ENCODE measurements at regions not wholly inside any gene's neighbourhood (a gene's known extent, or its start where the extent isn't known, plus 50 kb on each side); places are given as distances from the start of the nearest gene placed in this dataset.
A peak's percentile ranks its signal among the peaks of the same experiment; 100 is the strongest.
"Not testable (repeated sequence)": the region's sequence is repeated elsewhere in the genome, so short reads cannot be mapped to it uniquely, and the experiment has no call there.

GRCh38 chr3:159872374-159873109 is 116.1 kb upstream of the IL12A start:
- DNase-seq (ENCODE audit: low spot score): no peak

- DNase-seq (ENCODE audit: low spot score): no peak
Measured at GRCh38 chr3:159875116-159875515, 113.5 kb upstream of the IL12A start.

DNA sequence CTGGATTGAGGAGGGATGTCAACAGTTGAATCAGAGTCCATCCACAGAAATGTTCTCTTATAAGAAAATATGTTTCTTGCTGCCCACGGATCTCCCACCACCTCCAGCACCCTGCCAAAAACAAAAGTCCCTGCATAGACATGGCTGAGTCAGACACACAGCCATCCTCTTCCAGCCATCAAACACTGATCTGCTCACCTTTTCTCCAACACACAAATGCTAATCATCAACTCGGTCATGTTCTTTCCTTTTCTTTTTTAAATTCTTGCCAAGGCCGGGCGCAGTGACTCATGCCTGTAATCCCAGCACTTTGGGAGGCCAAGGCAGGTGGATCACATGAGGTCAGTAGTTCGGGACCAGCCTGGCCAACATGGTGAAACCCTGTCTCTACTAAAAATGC is 110.7 kb upstream of the IL12A start:
- no peak for DNase-seq (ENCODE audit: low spot score)

DNA sequence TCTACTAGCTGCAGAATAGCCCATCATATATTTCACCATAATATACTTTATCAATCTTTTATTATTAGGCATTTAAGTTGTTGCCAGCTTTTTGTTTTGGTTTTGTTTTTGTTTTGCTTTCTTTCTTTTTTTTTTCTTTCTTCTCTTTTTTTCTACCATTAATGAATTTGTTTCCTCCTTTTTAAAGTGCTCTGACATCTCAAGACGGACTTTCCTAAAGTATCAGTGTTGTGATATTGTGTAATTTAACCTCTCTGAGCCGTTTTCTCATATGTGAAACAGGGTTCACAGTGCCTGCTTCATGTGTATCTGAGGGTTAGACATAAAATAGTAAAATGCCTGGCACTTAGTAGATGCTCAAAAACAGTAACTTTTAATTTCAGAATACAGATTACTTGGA is 109.5 kb upstream of the IL12A start:
- DNase-seq (ENCODE audit: low spot score): no peak

- no peak for DNase-seq (ENCODE audit: low spot score)
Measured at GRCh38 chr3:159879598-159879997, 109.0 kb upstream of the IL12A start.

DNA sequence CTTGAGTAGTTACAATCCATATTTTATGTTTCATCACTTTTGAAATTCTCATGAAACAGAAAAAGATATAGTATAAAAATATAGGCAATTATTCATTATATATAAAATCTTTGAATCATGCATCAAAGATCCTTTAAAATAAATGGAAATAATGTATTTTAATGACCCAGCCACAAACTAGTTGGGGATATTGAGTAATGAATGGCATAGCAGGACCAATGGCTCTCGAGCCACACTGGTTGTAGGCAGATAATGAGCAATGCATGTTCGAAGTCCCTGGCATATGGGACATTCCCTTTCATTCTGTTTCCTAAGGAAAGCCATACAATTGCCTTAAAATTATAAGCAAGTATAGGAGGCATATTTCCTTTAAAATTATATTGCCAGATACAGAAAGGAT is 107.4 kb upstream of the IL12A start:
- no peak for DNase-seq (ENCODE audit: low spot score)

- no peak for DNase-seq (ENCODE audit: low spot score)
Measured at GRCh38 chr3:159881828-159882309, 106.8 kb upstream of the IL12A start.

DNA sequence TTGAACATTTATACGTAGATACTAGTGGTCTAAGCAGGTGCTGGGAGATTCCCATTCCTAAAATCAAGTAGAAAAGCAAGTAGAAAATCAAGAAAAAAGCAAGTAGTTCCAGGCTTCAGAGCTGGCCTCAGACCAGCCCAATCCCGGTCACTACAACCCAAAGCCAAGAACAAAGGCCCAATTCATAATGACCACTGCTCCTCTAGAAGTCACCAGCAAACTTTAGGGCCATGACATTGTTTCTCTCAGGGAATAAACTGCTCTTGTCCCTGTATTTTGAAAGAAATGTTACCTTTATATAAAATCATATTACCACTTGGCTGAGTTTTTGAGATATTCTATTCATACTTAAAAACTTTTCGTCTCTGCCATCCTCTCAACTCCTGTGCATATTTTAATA is 106.3 kb upstream of the IL12A start:
- DNase-seq (ENCODE audit: low spot score): no peak

- no peak for DNase-seq (ENCODE audit: low spot score)
Measured at GRCh38 chr3:159882790-159883779, 105.5 kb upstream of the IL12A start.

GRCh38 chr3:159884661-159885402 is 103.8 kb upstream of the IL12A start:
- DNase-seq (ENCODE audit: low spot score): peak; percentile 39

- DNase-seq (ENCODE audit: low spot score): no peak
Measured at GRCh38 chr3:159886050-159886449, 102.6 kb upstream of the IL12A start.

DNA sequence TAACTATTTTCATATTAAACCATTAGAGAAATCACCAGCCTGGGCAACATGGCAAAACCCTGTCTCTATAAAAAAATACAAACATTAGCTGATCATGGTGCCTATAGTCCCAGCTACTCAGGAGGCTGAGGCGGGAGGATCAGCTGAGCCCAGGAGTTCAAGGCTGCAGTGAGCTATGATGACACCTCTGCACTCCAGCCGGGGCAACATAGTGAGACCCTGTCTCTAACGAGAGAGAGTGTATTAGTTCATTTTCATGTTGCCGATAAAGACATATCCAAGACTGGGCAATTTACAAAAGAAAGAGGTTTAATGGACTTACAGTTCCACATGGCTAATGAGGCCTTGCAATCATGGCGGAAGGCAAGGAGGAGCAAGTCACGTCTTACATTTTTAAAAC is 102.1 kb upstream of the IL12A start:
- DNase-seq (ENCODE audit: low spot score): not testable (repeated sequence)

DNA sequence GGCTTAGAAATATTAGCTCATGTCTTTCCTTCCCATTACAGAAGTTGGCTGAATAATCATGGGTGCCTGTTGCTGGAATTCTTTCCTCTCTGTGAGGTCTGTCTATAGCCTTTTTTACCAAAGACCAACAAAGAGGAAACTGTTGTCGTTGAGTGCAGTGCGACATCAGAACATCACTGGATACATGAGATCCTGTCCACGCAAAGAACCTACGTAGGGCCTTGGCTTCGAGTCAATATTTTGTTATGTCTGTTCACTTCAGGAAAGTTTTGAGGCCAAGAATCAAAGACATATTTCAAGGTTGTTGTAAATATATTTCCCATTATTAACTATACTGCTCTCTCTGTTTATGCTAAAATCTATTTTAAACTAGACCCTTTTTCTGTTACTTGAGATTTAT is 101.5 kb upstream of the IL12A start:
- no peak for DNase-seq (ENCODE audit: low spot score)

DNA sequence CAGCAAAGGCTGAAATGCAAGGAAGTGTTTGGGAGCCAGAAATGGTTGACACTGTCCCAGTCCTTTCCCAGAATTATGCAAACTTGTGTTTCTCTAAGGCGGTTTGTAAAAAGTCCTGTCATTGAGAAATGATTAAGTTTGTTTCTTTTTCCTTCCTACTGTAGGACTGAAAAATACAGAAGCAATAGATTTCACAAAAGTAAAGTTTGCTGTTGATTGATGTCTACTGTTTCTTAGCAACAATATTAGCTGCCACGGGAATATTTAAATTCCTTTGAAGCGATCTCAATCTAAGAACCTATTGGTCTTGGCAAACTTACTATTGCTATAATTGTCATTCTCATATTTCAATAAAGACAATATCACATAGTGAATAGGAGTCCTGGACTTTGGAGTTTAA is 100.7 kb upstream of the IL12A start:
- DNase-seq (ENCODE audit: low spot score): no peak

DNA sequence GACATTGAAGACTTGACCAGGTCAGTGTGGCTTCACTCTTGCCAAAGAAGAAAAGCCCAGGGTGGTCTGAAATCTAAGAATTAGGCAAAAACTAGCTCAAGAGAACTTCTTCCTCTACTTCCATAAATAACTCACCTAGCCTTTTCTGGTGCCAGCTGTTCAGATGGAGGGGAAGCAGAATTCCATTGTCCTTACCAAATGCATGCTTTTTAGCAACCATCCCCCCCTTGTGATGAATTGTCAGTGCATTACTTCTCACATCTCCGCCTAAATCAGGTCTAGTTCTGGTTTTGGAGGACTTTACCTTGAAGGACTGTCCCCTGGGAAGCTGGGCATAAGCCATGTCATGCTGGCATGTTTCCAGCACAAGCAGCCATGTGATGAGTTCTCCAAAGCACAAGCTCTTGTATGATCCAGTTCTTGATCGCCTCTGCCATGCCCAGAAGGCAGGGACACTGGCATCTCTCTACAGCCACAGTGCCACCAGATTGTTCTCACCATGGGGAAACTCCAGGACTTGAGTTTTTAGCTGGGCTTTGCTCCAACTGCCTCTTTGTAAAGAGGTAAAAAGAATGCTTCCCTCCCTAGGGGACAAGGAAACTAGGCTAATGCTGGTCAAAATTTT is 96.4 kb upstream of the IL12A start:
- no peak for DNase-seq (ENCODE audit: low spot score)

DNA sequence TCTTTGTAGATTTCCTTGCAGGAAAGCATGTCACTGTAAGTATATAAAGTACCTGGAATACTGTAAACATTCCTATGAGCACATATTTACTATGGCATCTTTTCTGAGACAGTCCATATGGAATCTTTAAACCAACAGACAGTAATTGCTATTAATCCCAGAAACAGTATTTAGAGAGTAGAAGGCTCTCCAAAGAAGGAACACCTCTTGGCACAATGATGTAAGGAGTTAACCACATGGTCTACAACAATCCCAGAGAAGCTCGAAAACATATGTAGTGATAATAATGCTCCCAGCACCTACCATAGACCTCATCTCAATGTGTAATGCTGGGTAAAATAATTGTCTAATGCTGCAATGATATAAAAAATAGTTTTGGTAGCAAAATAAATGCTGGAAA is 95.8 kb upstream of the IL12A start:
- no peak for DNase-seq (ENCODE audit: low spot score)

GRCh38 chr3:159894386-159894785 is 94.2 kb upstream of the IL12A start:
- DNase-seq (ENCODE audit: low spot score): no peak

DNA sequence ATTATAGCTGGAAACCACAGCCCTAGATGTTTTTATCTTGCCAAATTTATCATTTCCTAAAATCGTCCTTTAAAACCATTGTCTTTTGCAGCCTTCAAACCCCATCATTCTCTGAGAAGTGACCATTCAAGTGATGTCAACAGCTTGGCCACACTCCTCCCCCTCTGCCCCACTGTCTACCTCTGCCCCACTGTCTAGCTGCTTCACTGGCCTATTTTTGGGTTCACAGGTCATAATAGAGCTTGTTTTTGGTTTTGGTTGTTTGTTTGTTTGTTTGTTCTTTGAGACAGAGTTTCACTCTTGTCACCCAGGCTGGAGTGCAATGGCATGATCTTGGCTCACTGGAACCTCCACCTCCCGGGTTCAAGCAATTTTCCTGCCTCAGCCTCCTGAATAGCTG is 93.2 kb upstream of the IL12A start:
- DNase-seq (ENCODE audit: low spot score): no peak

DNA sequence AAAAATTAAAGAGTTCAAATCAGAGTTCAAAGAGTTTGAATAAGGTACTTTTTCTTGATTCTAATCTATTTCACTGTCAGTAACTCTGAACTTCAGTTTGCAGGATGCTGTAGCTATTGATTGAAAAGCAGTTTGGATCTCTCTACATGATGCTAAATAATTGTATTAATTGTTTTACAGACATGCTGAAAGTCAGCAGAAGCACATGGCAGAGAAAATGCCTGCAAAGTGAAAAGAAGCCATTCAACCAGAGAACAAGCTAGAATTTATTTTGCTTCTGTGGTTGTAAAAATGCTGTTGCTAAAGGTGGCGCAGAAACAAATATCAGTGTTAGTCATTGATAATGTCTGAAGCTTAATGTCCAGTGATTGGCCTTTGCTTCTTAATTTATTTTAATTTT is 92.1 kb upstream of the IL12A start:
- DNase-seq (ENCODE audit: low spot score): no peak

DNA sequence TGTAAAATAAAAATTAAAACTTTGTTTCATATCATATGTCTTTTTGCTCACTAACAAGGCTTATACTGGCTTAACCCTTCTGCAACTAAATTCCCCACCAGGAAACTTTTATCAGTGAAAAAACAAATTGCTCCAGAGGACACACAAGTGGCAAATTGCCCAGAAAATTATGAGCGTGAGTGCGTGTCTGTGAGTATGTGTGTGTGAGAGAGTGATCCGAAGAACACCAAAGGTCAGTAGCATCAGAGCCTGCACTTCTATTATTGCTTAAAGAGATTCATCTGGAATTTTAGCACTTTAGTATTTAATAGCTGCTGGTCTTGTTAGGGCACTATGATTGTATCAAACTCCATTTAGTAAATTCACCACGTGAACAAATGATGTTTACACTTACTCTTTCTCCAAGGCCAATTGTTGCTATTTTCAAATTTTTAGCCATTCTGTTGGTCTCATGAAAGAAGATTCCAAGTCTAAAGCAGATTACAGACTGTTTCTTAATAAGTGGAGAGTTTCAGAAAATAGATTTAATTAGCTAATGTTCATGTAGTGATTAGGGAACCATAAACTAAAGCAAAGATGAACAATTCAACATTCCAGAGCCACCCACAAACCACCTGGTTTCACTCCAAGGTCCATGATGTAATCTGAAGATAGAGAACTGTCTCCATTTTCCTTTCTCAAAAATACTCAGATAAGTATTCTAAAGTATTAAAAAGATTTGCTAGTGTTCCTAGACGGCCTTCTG is 91.1 kb upstream of the IL12A start:
- DNase-seq (ENCODE audit: low spot score): no peak

DNA sequence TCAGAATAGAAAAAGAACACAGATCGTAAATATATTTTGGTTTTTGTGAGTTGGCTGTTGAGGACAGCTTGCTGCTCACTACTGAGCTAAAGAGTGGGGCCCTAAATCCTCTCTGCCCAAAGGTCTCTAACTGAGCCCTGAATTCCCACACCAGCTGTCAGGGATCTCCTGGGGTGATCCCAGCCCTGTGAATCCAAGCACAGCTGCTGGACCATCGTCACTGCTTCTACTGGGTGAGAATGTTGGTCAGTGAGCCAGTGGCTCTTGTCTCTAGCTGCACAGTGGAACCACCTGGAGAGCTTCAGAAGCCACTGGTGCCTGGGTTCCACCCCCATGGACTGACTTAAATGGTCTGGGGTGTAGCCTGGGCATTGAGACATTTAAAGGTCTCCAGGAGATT is 90.5 kb upstream of the IL12A start:
- no peak for DNase-seq (ENCODE audit: low spot score)
